D341Med (cell line): ENCODE measurements at regions not wholly inside any gene's neighbourhood (a gene's known extent, or its start where the extent isn't known, plus 50 kb on each side); places are given as distances from the start of the nearest gene placed in this dataset.

ENCODE experiments used
- DNase-seq: peaks from one replicate; pipeline ENCODE4 v3.0.0; 2012; ENCODE audit warnings: low spot score

GRCh38 chr3:194265996-194266964 is 84.8 kb downstream of the CPN2 start:
- DNase-seq, result no peak

- DNase-seq, result no peak
These were observed 83.1 kb downstream of the CPN2 start for GRCh38 chr3:194267744-194268653.

GRCh38 chr3:194268654-194269512 is 82.2 kb downstream of the CPN2 start:
- DNase-seq, result no peak

DNA sequence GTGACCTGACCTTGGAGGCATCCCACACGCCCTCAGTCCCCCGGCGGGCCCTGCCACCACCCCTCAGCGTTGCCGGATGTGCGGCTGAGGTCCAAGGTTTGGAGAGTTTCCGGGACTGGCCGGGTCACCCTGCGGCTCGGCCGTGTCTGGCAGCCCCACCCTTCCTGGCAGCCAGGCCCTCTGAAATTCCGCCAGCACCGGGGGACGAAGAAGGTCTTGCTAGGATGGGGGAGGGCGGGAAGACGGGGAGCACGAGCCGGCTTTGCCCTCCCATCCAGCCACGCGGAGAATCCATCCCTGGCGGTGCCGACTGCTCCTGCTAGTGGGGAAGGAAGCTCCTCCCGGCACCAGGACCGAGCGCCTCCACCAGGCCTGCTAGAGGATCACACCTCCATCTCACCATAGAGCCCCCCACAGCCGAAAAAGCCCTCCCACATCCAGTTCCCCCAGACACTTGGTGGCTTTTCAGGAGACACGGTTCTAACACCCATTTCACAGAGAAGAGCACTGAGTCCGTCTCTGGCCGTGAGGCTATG is 81.5 kb downstream of the CPN2 start:
- no peak for DNase-seq

DNA sequence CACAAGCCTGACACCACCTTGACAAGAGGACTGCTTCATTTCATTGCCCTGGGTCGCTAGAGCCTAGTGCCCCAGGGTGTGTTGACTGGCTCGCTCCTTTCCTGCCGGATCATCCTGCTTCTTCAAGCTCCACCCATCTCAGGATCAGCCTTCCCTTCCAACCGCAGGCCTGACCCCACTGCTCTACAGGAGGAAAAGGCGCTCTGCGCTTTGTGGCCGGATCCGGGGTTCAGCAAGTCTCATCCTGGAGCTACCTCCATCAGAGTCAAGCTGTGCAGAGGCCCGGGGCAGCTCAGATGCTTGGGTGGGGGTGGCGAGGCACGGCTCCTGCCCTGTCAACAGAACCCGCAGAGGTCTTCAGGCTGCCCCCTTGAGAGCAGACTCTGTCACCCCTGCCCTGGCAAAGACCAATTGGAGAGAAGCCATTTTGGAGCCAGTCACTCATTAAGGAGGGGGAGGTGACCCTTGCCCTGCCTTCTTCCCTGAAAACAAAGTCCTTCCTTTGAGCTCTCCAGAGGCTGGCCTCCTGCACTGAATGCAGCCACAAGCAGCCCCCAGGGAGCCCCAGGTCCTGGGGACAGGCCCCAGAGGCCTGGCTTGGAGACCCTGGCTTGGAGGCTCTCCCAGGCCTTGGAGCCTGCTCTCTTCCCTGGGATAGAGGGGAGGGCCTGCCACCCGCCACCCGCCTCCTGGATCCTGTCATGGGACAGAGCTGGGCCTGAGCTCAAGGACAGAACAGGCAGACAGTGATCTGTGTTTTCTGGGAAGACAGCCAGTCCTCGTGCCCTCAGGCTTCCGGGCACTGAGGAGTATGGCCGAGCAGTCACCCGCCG is 80.3 kb downstream of the CPN2 start:
- DNase-seq, result no peak

DNA sequence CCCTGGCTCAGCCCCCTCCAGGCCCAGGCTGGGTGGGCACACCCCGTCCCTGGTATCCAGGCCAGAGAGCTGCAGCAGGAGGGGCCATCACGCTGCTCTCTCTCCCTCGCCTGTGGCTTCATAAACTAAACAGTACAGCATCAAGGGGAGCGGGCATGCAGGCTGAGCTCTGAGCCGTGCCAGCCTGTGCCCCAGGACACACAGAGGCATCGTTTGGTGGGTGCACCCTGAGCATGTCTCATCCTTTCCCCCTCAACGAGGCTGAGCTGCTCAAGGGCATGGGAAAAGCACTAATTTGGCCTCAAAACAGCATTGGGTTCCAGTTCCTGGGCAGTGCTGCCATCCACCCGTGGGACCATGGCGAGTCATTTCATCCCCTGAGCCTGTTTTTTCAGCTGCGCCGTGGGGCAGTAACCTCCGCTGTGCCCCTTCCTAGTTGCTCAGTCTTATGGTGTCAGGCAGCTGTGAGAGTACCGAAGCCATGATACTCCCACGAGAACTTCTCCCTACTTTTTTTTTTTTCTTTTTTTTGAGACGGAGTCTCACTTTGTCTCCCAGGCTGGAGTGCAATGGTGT is 79.6 kb downstream of the CPN2 start:
- DNase-seq, result no peak

- DNase-seq, result no peak
These were observed 78.9 kb downstream of the CPN2 start for GRCh38 chr3:194272221-194272620.

DNA sequence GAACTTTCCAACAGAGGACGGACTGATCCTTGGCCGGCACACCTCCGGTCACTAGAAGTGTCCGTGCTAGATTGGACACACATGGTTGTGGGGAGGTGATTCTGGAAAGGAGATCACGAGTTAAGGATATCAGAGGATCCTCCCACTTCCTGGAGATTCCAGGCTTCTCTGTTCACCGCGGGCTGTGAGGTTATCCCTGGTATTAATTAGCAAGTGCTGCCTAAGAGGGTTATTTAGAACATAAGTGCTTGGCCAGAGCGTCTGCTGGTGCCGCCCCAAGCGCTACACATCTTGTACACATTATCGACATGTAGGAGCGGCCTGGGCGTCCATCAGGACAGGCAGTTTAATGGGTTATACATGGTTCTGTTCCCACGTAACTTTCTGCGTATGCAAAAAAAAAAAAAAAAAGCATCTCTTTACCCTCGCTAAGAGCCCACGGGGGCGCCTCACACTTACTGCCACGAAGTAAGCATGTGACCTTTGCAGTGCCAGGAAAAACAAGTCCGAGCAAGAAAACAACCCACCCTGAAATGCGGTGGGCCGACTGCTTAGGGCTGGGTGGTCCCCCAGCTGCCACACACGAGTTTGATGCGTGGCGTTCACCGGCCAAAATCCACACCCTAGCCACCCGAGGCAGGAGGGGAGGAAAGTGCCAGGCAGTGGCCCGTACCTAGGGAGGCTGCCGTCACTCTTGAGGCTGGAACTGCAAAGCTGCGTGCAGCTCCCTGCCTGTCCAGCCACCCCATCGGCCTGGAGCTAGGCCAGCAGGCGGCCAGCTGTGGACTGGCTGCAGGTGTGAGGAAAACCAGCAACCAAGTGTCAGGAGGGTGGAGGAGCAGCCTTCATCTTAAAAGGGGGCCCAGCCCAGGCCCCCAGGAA is 78.0 kb downstream of the CPN2 start:
- DNase-seq, result no peak

DNA sequence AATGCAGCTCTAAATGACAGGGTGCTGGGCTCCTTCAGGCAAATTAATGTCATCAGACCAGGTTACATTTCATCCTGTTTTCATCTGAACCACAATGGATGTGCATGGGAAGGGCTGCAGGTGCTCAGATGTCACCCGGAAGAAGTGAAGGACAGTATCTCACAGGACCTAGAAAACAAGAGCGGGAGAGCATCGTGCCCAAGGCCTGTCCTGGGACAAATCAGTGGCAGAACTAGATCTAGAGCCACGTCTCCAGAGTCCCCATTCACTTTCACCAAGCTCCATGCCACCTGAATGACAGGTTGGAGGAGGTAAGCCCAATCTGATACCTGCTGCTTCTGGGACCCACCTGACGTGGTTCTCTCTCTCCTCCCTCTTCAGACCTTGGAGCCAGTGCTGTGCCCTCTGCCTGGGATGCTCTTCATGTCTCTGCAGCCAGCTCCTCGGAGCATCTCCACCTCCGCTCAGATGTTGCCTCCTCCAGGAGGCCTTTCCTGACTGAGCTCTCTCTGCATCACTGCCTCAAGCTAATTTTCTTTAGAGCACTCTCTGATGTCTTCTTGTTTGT is 77.3 kb downstream of the CPN2 start:
- DNase-seq, result no peak

DNA sequence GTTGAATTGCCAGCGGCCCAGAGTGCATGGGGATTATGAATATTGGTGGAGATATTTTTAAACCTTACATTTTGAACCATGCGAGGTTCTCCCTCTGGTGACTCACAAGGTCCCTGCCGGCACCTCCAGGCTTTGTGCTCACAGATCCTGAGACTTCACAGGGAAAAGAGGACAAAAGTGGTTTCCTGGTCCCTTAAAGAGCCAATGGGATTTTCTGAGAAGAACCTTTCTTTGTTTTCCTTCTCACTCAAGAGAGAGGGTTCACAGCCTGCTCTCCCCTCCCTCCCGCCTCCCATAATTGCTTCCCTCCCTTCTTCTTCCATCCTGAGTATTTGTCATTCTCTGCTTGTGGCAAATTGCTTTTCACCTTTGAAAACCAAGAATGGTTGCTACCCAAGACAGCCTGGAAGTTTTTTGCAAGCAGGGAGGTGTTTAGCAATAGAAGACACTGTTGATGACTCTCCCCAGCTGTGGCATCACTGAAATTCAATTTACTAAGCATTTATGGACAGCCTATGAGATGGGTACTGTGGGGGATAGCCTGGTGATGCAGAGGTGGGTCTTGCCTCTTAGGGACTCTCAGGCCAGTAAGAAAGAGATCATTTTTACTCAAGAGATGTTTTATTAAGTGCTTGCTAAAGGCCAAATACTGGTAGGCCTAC is 76.6 kb downstream of the CPN2 start:
- no peak for DNase-seq

- no peak for DNase-seq
These were observed 75.8 kb downstream of the CPN2 start for GRCh38 chr3:194275291-194275690.

DNA sequence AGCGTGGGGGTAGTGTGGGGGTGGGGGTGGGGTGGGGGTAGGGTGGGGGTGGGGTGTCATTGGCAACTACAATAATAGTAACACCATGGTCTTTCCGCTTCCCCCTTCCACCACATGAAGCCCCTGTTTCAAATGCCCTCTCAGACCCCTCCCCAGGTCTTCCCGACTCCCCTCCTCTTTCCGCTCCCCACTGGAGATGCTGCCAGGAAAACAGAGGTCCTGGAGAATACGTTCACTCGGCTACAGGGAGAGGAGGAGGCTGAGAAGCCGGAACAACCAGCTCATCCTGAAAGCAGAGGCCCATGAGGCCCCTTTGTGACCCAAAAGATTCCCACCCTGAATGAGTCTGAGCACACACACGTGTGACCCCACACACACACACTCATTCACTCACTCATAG is 75.4 kb downstream of the CPN2 start:
- no peak for DNase-seq

DNA sequence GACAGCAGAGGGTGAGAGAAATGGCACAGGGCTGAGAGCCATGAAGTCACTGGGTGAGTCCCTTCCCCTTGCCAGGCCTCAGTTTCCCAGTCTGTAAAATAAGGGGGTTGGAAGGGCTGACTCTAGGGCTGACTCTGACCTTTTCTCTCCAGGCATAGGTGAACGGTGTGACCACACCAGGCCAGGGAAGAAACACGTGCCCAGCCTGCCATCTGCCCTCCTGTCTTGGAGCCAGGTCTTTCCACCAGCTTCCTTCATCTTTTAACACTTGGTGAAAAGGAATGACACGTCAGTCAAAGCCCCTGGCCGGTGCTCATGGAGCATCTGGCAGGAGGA is 74.4 kb downstream of the CPN2 start:
- DNase-seq, result no peak

GRCh38 chr3:194277104-194277785 is 73.9 kb downstream of the CPN2 start:
- no peak for DNase-seq

GRCh38 chr3:194277786-194278130 is 73.4 kb downstream of the CPN2 start:
- DNase-seq, result no peak

DNA sequence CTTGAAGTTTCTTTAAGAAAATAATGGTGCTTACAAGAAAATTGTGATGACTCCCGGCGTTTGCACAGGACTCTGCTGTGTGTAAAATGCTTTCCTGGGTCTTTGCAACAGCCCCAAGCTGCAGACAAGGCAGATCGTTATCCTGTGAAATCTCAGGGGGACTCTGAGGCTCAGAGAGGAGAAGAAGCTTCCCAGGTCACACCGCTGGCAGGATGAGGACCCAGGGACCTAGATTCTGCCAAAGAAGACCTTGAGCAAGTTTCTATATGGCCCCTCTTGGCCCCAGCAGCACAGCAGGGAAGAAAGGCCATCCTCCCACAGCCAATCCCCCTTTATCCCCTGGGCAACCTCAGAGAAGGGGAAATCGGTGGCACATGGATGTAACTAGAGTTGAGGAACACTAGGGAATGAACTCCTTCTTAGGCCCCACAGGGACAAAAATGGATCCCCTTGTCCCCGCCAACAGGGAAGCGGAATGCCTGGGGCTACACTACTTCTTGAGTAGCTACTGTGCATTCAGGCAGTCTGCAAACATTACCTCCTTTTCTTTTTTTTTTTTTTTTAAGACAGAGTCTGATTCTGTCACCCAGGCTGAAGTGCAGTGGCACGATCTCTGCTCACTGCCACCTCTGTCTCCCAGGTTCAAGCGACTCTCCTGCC is 72.8 kb downstream of the CPN2 start:
- no peak for DNase-seq

DNA sequence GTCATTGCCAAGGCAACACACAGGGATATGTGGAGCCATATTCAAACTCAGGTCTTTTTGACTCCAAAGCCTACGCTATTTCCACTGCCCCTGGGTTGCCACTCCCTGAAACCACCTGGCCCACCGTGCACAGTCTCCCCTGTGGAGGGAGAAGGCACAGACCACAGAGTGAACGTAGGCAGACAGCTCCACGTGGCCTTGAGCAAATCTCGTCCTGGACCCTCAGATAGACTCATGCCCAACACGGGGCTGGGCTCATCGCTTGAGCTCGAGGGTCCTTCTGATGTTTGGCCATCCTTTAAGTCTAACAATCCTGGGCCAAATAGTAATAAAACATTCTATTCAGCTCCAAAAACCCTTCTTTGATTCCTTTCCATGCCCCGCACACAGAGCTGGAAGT is 72.0 kb downstream of the CPN2 start:
- DNase-seq, result no peak
